ENCODE measurements at regions not wholly inside any gene's neighbourhood (a gene's known extent, or its start where the extent isn't known, plus 50 kb on each side); places are given as distances from the start of the nearest gene placed in this dataset.

- TF ChIP-seq CTCF (IDR thresholded peaks at IDR 0.05; ENCODE audit: partially characterized antibody, unreplicated experiment), result no peak
- H3K27me3 Mint-ChIP-seq (ENCODE audit: unreplicated experiment), result no peaks in the 10 kb centered on the region
- peaks cover 6% of the 10 kb centered on the region for H3K9me3 Mint-ChIP-seq (ENCODE audit: unreplicated experiment)
- H3K27ac Mint-ChIP-seq (ENCODE audit: unreplicated experiment), result no peak overlapping the region
- no peak overlapping the region for H3K4me3 Mint-ChIP-seq (ENCODE audit: unreplicated experiment)
- peaks cover 8% of the 10 kb centered on the region for H3K4me1 Mint-ChIP-seq (ENCODE audit: low read depth, unreplicated experiment)
- DNase-seq, result no peak
- no peaks in the 10 kb centered on the region for H3K36me3 Mint-ChIP-seq (ENCODE audit: unreplicated experiment)
Observed at GRCh38 chr21:35862969-35863368, 197.4 kb downstream of the SETD4 start.

- no peaks in the 10 kb centered on the region for H3K27me3 Mint-ChIP-seq (ENCODE audit: unreplicated experiment)
- no peaks in the 10 kb centered on the region for H3K36me3 Mint-ChIP-seq (ENCODE audit: unreplicated experiment)
- no peak for DNase-seq
- TF ChIP-seq CTCF (IDR thresholded peaks at IDR 0.05; ENCODE audit: partially characterized antibody, unreplicated experiment), result no peak
- no peak overlapping the region for H3K4me3 Mint-ChIP-seq (ENCODE audit: unreplicated experiment)
- H3K4me1 Mint-ChIP-seq (ENCODE audit: low read depth, unreplicated experiment), result peaks cover 8% of the 10 kb centered on the region
- no peak overlapping the region for H3K27ac Mint-ChIP-seq (ENCODE audit: unreplicated experiment)
- peaks cover 9% of the 10 kb centered on the region for H3K9me3 Mint-ChIP-seq (ENCODE audit: unreplicated experiment)
Observed at GRCh38 chr21:35861661-35862060, 198.7 kb downstream of the SETD4 start.

GRCh38 chr21:35860189-35860869 lies 200.0 kb downstream of the SETD4 start:
- H3K4me1 Mint-ChIP-seq (ENCODE audit: low read depth, unreplicated experiment), result peaks cover 8% of the 10 kb centered on the region
- H3K36me3 Mint-ChIP-seq (ENCODE audit: unreplicated experiment), result no peaks in the 10 kb centered on the region
- no peak overlapping the region for H3K4me3 Mint-ChIP-seq (ENCODE audit: unreplicated experiment)
- peaks cover 9% of the 10 kb centered on the region for H3K9me3 Mint-ChIP-seq (ENCODE audit: unreplicated experiment)
- no peak for DNase-seq
- no peaks in the 10 kb centered on the region for H3K27me3 Mint-ChIP-seq (ENCODE audit: unreplicated experiment)
- no peak for TF ChIP-seq CTCF (IDR thresholded peaks at IDR 0.05; ENCODE audit: partially characterized antibody, unreplicated experiment)
- no peak overlapping the region for H3K27ac Mint-ChIP-seq (ENCODE audit: unreplicated experiment)

- H3K9me3 Mint-ChIP-seq (ENCODE audit: unreplicated experiment), result peaks cover 9% of the 10 kb centered on the region
- peaks cover 8% of the 10 kb centered on the region for H3K4me1 Mint-ChIP-seq (ENCODE audit: low read depth, unreplicated experiment)
- no peak overlapping the region for H3K27ac Mint-ChIP-seq (ENCODE audit: unreplicated experiment)
- TF ChIP-seq CTCF (IDR thresholded peaks at IDR 0.05; ENCODE audit: partially characterized antibody, unreplicated experiment), result no peak
- no peak for DNase-seq
- no peaks in the 10 kb centered on the region for H3K36me3 Mint-ChIP-seq (ENCODE audit: unreplicated experiment)
- no peak overlapping the region for H3K4me3 Mint-ChIP-seq (ENCODE audit: unreplicated experiment)
- H3K27me3 Mint-ChIP-seq (ENCODE audit: unreplicated experiment), result peaks cover 2% of the 10 kb centered on the region
Observed at GRCh38 chr21:35859677-35860076, 200.6 kb downstream of the SETD4 start.

GRCh38 chr21:35857095-35857494 lies 203.2 kb downstream of the SETD4 start:
- H3K27me3 Mint-ChIP-seq (ENCODE audit: unreplicated experiment), result peaks cover 2% of the 10 kb centered on the region
- DNase-seq, result no peak
- H3K36me3 Mint-ChIP-seq (ENCODE audit: unreplicated experiment), result no peaks in the 10 kb centered on the region
- H3K4me1 Mint-ChIP-seq (ENCODE audit: low read depth, unreplicated experiment), result peaks cover 8% of the 10 kb centered on the region
- no peak overlapping the region for H3K4me3 Mint-ChIP-seq (ENCODE audit: unreplicated experiment)
- no peak overlapping the region for H3K27ac Mint-ChIP-seq (ENCODE audit: unreplicated experiment)
- H3K9me3 Mint-ChIP-seq (ENCODE audit: unreplicated experiment), result peaks cover 9% of the 10 kb centered on the region
- no peak for TF ChIP-seq CTCF (IDR thresholded peaks at IDR 0.05; ENCODE audit: partially characterized antibody, unreplicated experiment)
